ENCODE measurements at regions not wholly inside any gene's neighbourhood (a gene's known extent, or its start where the extent isn't known, plus 50 kb on each side); places are given as distances from the start of the nearest gene placed in this dataset.

- H3K27me3 Mint-ChIP-seq = no peaks in the 10 kb centered on the region
- no peaks in the 10 kb centered on the region for H3K36me3 Mint-ChIP-seq (ENCODE audit: insufficient read depth)
- ATAC-seq (replicated peaks; ENCODE audit: extremely low read depth, poor library complexity, severe bottlenecking) (no peak), DNase-seq (ENCODE audit: low spot score in 2 of 2) (no peak)
- H3K9me3 Mint-ChIP-seq = no peaks in the 10 kb centered on the region
- H3K4me3 Mint-ChIP-seq = no peak overlapping the region
- H3K27ac Mint-ChIP-seq (ENCODE audit: low read depth) = no peak overlapping the region
- no peaks in the 10 kb centered on the region for H3K4me1 Mint-ChIP-seq
Measured at GRCh38 chr4:114472269-114473032, 126.2 kb upstream of the UGT8 start.

GRCh38 chr4:114474188-114474800 lies 124.3 kb upstream of the UGT8 start:
- no peaks in the 10 kb centered on the region for H3K9me3 Mint-ChIP-seq

DNA sequence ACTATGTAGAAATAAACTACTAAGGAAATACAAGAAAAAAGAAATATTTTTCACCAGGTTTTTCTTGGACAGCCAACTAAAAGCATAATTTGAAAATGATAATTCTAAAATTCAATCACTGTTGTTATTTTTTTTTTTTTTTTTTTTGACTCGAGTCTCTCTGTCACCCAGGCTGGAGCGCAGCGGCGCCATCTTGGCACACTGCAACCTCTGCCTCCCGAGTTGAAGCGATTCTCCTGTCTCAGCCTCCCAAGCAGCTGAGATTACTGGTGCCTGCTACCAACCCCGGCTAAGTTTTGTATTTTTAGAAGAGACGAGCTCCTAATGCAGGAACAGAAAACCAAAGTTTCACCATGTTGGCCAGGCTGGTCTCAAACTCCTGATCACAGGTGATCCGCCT lies 122.3 kb upstream of the UGT8 start:
- DNase-seq (ENCODE audit: low spot score in 2 of 2) (no peak), ATAC-seq (replicated peaks; ENCODE audit: extremely low read depth, poor library complexity, severe bottlenecking) (no peak)
- Mint-ChIP-seq H3K27me3 (no peaks in the 10 kb centered on the region), H3K27ac (ENCODE audit: low read depth) (no peak overlapping the region), H3K4me1 (no peaks in the 10 kb centered on the region), H3K4me3 (no peak overlapping the region), H3K36me3 (ENCODE audit: insufficient read depth) (no peaks in the 10 kb centered on the region), H3K9me3 (no peaks in the 10 kb centered on the region)

More at GRCh38 chr4:114474188-114474800, 124.3 kb upstream of the UGT8 start:
- Mint-ChIP-seq H3K4me1 (no peaks in the 10 kb centered on the region), H3K4me3 (no peak overlapping the region), H3K27ac (ENCODE audit: low read depth) (no peak overlapping the region), H3K27me3 (no peaks in the 10 kb centered on the region), H3K36me3 (ENCODE audit: insufficient read depth) (no peaks in the 10 kb centered on the region)
- no peak for DNase-seq (ENCODE audit: low spot score in 2 of 2)
- ATAC-seq (replicated peaks; ENCODE audit: extremely low read depth, poor library complexity, severe bottlenecking) = no peak

DNA sequence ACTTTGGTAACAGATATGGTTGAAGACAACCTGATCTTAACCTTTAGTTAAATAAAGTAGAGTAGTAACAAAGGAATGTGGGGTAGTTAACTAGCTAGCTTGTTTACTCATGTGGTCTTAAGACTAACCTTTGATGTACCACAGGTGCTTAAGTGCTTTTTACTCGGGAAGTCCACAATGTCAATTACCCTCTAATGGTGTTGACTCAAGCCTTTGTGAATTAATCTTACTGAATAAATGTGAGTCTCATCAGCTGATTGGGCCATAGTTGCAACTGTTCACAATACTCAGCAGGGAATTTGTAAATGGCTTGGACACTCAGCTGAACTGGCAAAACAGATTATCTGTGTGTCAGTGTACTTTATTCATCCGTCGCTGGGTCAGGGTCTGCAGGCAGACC lies 119.0 kb upstream of the UGT8 start:
- ATAC-seq (replicated peaks; ENCODE audit: extremely low read depth, poor library complexity, severe bottlenecking) (no peak), DNase-seq (ENCODE audit: low spot score in 2 of 2) (no peak)
- no peaks in the 10 kb centered on the region for H3K27me3 Mint-ChIP-seq
- H3K36me3 Mint-ChIP-seq (ENCODE audit: insufficient read depth) = no peaks in the 10 kb centered on the region
- H3K27ac Mint-ChIP-seq (ENCODE audit: low read depth) = no peak overlapping the region
- H3K4me1 Mint-ChIP-seq = no peaks in the 10 kb centered on the region
- no peak overlapping the region for H3K4me3 Mint-ChIP-seq
- no peaks in the 10 kb centered on the region for H3K9me3 Mint-ChIP-seq

- Mint-ChIP-seq H3K27me3 (no peaks in the 10 kb centered on the region), H3K36me3 (ENCODE audit: insufficient read depth) (no peaks in the 10 kb centered on the region), H3K4me1 (no peaks in the 10 kb centered on the region), H3K4me3 (no peak overlapping the region), H3K9me3 (no peaks in the 10 kb centered on the region), H3K27ac (ENCODE audit: low read depth) (no peak overlapping the region)
- ATAC-seq (replicated peaks; ENCODE audit: extremely low read depth, poor library complexity, severe bottlenecking) (no peak), DNase-seq (ENCODE audit: low spot score in 2 of 2) (no peak)
Measured at GRCh38 chr4:114481856-114482255, 116.8 kb upstream of the UGT8 start.

- Mint-ChIP-seq H3K4me3 (no peak overlapping the region), H3K27ac (ENCODE audit: low read depth) (no peak overlapping the region), H3K36me3 (ENCODE audit: insufficient read depth) (no peaks in the 10 kb centered on the region), H3K4me1 (no peaks in the 10 kb centered on the region), H3K27me3 (no peaks in the 10 kb centered on the region), H3K9me3 (peaks cover 6% of the 10 kb centered on the region)
- ATAC-seq (replicated peaks; ENCODE audit: extremely low read depth, poor library complexity, severe bottlenecking) = no peak
- no peak for DNase-seq (ENCODE audit: low spot score in 2 of 2)
Measured at GRCh38 chr4:114487101-114487500, 111.5 kb upstream of the UGT8 start.

DNA sequence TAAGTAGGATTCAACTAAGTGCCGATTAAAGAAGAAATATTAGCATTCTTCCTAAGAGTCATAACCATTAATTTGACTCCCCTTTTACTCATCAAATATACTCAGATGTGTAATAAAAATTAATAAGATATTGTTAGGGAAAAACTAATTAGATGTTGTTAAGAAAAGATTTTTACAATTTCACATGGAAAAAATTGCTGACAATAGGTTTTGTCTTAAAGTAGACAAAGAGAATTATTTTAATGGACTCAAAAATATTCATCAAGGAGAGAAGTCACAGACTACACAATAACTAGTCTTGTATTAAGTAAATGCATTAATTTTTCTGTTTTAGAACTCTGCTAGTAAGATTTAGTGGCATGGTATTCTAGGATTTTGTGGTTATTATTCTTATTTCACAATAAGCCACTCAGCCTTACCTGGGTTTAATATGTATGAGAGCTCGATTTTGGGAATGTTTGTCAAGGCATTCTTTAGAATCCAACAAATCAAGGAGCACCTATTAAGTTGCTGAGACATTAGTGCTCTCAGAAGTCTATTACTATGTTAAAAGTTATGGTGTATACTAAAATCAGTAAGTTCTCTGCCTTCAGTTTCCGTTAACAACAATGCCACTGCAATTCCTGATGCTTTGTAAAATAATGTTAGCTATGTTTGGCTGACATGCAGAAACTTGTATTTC lies 110.2 kb upstream of the UGT8 start:
- DNase-seq (ENCODE audit: low spot score in 2 of 2) (no peak), ATAC-seq (replicated peaks; ENCODE audit: extremely low read depth, poor library complexity, severe bottlenecking) (no peak)
- H3K27me3 Mint-ChIP-seq = no peaks in the 10 kb centered on the region
- no peaks in the 10 kb centered on the region for H3K36me3 Mint-ChIP-seq (ENCODE audit: insufficient read depth)
- no peaks in the 10 kb centered on the region for H3K4me1 Mint-ChIP-seq
- H3K9me3 Mint-ChIP-seq = peaks cover 11% of the 10 kb centered on the region
- H3K4me3 Mint-ChIP-seq = no peak overlapping the region
- no peak overlapping the region for H3K27ac Mint-ChIP-seq (ENCODE audit: low read depth)

GRCh38 chr4:114494246-114494803 lies 104.3 kb upstream of the UGT8 start:
- no peaks in the 10 kb centered on the region for H3K4me1 Mint-ChIP-seq
- H3K27ac Mint-ChIP-seq (ENCODE audit: low read depth) = no peak overlapping the region
- no peaks in the 10 kb centered on the region for H3K36me3 Mint-ChIP-seq (ENCODE audit: insufficient read depth)
- peaks cover 16% of the 10 kb centered on the region for H3K9me3 Mint-ChIP-seq
- no peak for DNase-seq (ENCODE audit: low spot score in 2 of 2)
- H3K4me3 Mint-ChIP-seq = no peak overlapping the region
- H3K27me3 Mint-ChIP-seq = no peaks in the 10 kb centered on the region
- ATAC-seq (replicated peaks; ENCODE audit: extremely low read depth, poor library complexity, severe bottlenecking) = no peak

DNA sequence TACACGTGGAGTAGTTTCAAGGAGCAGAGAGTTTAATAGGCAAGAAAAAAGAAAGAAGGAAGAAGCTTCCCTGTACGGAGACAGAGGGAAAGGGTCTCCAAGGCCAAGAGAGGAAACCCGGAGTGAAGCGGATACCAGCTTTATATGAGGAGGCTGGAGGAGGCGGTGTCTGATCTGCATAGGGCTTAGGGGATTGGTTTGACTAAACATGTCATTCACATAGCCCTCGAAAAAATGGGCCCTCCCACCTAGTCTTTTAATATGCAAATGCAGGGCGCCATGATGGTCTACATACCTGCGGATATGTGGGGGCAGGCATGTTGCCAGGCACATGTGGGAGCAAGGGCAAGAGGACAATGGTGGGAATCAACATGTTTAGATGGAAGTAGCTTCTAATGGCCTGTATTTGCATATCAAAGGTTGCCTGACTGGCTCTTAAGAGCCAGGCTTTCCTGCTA lies 103.1 kb upstream of the UGT8 start:
- H3K4me3 Mint-ChIP-seq = no peak overlapping the region
- H3K36me3 Mint-ChIP-seq (ENCODE audit: insufficient read depth) = no peaks in the 10 kb centered on the region
- no peak for DNase-seq (ENCODE audit: low spot score in 2 of 2)
- peaks cover 10% of the 10 kb centered on the region for H3K9me3 Mint-ChIP-seq
- no peak overlapping the region for H3K27ac Mint-ChIP-seq (ENCODE audit: low read depth)
- no peak for ATAC-seq (replicated peaks; ENCODE audit: extremely low read depth, poor library complexity, severe bottlenecking)
- H3K4me1 Mint-ChIP-seq = no peaks in the 10 kb centered on the region
- no peaks in the 10 kb centered on the region for H3K27me3 Mint-ChIP-seq

GRCh38 chr4:114497116-114497515 lies 101.5 kb upstream of the UGT8 start:
- no peaks in the 10 kb centered on the region for H3K4me1 Mint-ChIP-seq
- H3K27ac Mint-ChIP-seq (ENCODE audit: low read depth) = no peak overlapping the region
- H3K4me3 Mint-ChIP-seq = no peak overlapping the region
- no peaks in the 10 kb centered on the region for H3K27me3 Mint-ChIP-seq
- DNase-seq (ENCODE audit: low spot score in 2 of 2) = no peak
- H3K9me3 Mint-ChIP-seq = peaks cover 10% of the 10 kb centered on the region
- no peak for ATAC-seq (replicated peaks; ENCODE audit: extremely low read depth, poor library complexity, severe bottlenecking)
- H3K36me3 Mint-ChIP-seq (ENCODE audit: insufficient read depth) = no peaks in the 10 kb centered on the region

DNA sequence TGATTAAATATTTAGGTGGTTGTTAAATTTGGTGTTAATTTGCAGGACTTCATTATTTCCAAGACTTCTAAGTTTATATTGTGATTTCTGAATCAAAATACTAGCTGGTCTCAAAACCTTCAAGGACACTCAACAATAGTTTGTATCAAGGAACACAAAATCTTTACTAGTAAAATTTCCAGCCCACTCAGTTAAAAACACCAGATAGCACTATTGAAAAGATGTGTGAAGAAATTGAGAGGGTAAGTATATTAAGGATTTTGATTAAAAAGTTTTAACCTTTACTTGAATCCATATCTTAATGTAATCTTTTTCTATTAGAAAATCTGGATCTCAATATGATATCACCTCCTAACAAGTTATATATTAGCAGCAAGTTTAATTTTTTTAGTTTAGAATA lies 89.3 kb upstream of the UGT8 start:
- DNase-seq (ENCODE audit: low spot score in 2 of 2) = no peak
- Mint-ChIP-seq H3K27me3 (peaks cover 12% of the 10 kb centered on the region), H3K4me1 (no peaks in the 10 kb centered on the region), H3K27ac (ENCODE audit: low read depth) (no peak overlapping the region), H3K9me3 (no peaks in the 10 kb centered on the region), H3K36me3 (ENCODE audit: insufficient read depth) (no peaks in the 10 kb centered on the region), H3K4me3 (no peak overlapping the region)
- ATAC-seq (replicated peaks; ENCODE audit: extremely low read depth, poor library complexity, severe bottlenecking) = no peak

DNA sequence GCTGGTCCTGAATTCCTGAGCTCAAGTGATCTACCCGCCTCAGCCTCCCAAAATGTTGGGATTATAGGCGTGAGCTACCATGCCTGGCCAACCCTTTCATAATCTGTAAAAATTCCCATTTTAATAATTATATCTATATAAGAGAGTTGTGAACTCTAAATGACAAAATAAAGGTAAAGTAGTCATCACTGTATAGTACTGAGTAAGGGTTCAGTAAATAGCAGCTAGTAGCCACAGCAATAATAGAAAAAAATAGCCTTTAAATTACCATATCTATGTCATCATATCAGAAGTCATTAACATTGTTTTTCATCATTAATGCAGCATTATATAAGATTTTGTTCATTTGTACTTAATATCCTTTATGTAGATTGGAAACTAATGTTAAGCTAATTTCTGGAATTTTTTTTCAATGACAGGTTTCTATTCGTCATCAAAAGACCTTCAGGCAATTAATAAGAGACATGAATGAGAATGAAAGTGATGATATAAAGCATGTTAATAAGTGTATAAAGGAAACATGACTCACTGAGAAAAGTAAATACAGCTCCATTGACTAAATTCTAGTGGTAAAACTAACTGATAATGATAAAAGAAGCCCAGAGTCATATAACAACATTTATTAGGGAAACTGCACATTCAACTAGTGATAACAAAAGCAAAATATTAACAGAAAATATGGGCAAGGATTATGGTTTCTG lies 85.9 kb upstream of the UGT8 start:
- H3K4me1 Mint-ChIP-seq = no peaks in the 10 kb centered on the region

More for the DNA sequence above, 85.9 kb upstream of the UGT8 start:
- H3K4me3 Mint-ChIP-seq = no peak overlapping the region
- no peak overlapping the region for H3K27ac Mint-ChIP-seq (ENCODE audit: low read depth)
- ATAC-seq (replicated peaks; ENCODE audit: extremely low read depth, poor library complexity, severe bottlenecking) (no peak), DNase-seq (ENCODE audit: low spot score in 2 of 2) (no peak)
- H3K27me3 Mint-ChIP-seq = peaks cover 12% of the 10 kb centered on the region
- H3K9me3 Mint-ChIP-seq = no peaks in the 10 kb centered on the region
- no peaks in the 10 kb centered on the region for H3K36me3 Mint-ChIP-seq (ENCODE audit: insufficient read depth)

Data from central memory CD8-positive, alpha-beta T cell (primary cell).